GM21619 (cell line): ENCODE measurements at regions not wholly inside any gene's neighbourhood (a gene's known extent, or its start where the extent isn't known, plus 50 kb on each side); places are given as distances from the start of the nearest gene placed in this dataset.

Experiments
- ATAC-seq: cut with Tn5 transposase; IDR thresholded peaks from one replicate; pipeline ENCODE4 v1.9.1; 2021; ENCODE audit not compliant: unreplicated experiment

GRCh38 chr9:106405871-106406435 lies 457.0 kb upstream of the ZNF462 start:
- ATAC-seq = no peak

GRCh38 chr9:106414042-106414441 lies 448.9 kb upstream of the ZNF462 start:
- no peak for ATAC-seq

DNA sequence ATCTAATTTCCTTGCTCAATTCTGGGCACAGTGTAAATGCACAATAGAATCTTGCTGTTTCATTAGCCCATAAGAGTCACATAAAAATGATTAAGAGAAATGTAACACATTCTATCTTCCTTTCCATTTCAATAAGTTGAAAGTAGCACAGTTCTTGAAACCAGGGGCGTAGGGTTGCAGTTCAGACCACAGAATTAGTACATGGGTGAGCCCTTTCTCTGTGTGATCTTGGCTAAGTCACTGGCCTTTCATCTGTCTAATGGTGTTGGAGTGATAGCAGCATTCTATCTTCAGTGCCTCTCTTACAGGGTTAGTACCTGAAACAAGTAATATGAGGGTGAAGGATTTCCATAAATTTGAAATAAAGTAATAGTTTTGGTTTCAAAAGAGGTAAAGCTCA lies 445.3 kb upstream of the ZNF462 start:
- ATAC-seq = peak; percentile 29

GRCh38 chr9:106419829-106420228 lies 443.1 kb upstream of the ZNF462 start:
- no peak for ATAC-seq

- ATAC-seq = peak; percentile 73
These were observed 442.4 kb upstream of the ZNF462 start for GRCh38 chr9:106420511-106420944.

GRCh38 chr9:106421772-106422171 lies 441.2 kb upstream of the ZNF462 start:
- ATAC-seq = peak; percentile 52

GRCh38 chr9:106423575-106423974 lies 439.4 kb upstream of the ZNF462 start:
- no peak for ATAC-seq

- ATAC-seq = no peak
These were observed 430.3 kb upstream of the ZNF462 start for GRCh38 chr9:106432631-106433030.

GRCh38 chr9:106438928-106439327 lies 424.0 kb upstream of the ZNF462 start:
- no peak for ATAC-seq

DNA sequence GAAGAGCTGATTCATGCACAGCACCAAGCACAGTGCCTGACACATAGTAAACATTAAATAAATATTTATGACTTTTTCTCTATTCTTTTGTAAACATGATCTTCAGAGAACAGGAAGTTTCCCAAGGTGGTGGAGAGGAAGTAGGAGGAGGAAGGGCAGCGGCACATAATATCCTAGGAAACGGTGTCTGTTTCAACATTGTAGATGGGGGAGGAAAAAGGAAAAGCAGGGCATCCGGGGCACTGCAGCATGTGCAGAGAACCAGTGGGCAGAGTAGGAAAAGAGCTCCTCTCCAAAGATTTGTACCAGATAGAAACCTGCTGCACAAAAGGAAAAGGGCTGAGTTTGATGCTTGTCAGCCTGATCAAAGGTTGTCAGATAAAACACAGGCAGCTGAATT lies 421.7 kb upstream of the ZNF462 start:
- ATAC-seq = no peak

DNA sequence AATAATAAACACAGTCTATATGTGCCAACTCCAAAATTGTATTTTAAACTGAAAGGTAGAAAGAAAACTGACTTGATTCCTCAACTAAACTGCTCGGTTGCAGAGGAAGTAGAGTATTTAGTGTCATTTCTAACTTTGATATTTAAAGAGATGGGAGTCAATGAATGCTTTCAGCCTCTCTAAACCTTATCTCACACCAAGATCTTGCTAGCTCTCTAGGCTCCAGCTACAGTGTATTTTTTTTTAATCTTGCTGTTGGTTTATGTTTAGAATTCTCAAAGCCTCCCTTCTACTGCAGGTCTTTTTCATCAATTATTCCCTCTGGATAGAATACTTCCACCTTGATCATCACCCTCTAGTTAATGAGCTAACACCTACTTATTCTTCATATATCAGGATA lies 419.4 kb upstream of the ZNF462 start:
- no peak for ATAC-seq

GRCh38 chr9:106445107-106445506 lies 417.9 kb upstream of the ZNF462 start:
- no peak for ATAC-seq

GRCh38 chr9:106449336-106449927 lies 413.5 kb upstream of the ZNF462 start:
- ATAC-seq = no peak

GRCh38 chr9:106450549-106450948 lies 412.4 kb upstream of the ZNF462 start:
- no peak for ATAC-seq

GRCh38 chr9:106451223-106451622 lies 411.7 kb upstream of the ZNF462 start:
- ATAC-seq = no peak

DNA sequence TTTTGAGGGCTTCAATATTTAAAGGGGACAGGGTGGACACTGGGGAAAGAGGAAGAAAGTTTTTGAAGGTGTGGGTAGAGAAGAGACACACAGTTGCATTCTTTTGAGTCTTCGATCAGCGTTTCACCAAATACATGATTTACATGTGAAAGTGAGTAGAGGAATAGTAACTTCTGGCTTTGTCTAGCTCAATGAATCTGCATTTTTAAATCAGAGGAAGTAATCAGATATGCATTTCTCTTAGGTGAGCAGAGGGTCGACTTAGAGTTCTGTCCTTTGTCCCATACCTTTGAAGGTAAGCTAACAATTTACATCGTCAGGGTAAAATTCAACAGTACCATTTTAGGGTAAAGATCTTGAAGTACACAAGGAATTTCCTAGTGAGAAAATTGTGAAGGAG lies 406.4 kb upstream of the ZNF462 start:
- no peak for ATAC-seq

- ATAC-seq = no peak
These were observed 395.7 kb upstream of the ZNF462 start for GRCh38 chr9:106467113-106467864.

- no peak for ATAC-seq
These were observed 395.2 kb upstream of the ZNF462 start for GRCh38 chr9:106467865-106468164.

- peak; percentile 68 for ATAC-seq
These were observed 394.5 kb upstream of the ZNF462 start for GRCh38 chr9:106468431-106468830.

DNA sequence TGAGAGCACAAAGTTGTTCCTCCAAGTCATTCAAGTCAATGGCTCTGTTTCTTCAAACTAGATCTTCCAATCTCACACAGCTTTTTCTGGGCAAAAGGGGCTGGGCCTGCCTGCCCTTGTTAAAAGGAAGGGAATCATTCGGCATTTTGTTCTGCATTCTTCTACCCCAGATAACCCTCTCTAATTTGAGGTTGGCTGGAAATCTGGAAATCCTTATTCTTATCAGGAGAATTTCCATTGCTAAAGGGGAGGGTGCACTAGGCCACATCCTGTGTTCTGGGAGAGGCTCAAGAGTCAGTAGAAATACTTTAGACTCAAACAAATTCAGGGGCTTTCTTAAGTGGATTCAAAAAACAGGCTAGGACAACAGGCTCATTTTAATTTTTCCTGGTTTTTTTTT lies 384.7 kb upstream of the ZNF462 start:
- no peak for ATAC-seq

- ATAC-seq = no peak
These were observed 384.2 kb upstream of the ZNF462 start for GRCh38 chr9:106478727-106479126.

DNA sequence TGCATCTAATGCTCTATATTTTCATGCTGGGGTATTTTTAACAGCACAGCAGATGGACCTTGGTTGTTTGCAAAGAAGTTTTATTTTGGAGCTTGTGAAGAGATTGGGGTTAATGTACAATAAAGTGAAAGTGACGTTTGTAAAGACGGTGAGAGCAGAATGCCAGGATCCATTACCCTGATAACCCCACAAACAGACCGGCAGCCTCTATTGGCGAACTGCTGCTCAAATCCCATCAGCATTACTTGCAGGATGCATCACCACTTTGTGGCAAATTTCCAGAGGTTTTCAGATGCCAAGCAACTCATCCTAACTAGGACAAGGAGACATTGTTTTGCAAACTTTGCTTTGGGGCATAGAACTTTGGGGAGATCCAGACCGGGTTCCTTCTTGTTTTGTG lies 383.3 kb upstream of the ZNF462 start:
- ATAC-seq = no peak
